AG10803 (cell line): ENCODE measurements at regions not wholly inside any gene's neighbourhood (a gene's known extent, or its start where the extent isn't known, plus 50 kb on each side); places are given as distances from the start of the nearest gene placed in this dataset.
A peak's percentile ranks its signal among the peaks of the same experiment; 100 is the strongest.

Experiments
- DNase-seq: peaks from one replicate; pipeline ENCODE4 v3.0.0; 2010; ENCODE audit warnings: low read depth
- H3K4me3 ChIP-seq: 2 replicates; pipeline ENCODE4 v1.5.1; 2011; ENCODE audit warnings: mild to moderate bottlenecking, low read length, control low read depth
- CTCF ChIP-seq: conservative IDR thresholded peaks from 2 replicates; pipeline ENCODE4 v1.5.1; 2011; ENCODE audit warnings: mild to moderate bottlenecking, low read length, control low read depth, inconsistent platforms

GRCh38 chr10:44161184-44161583 is 223.7 kb downstream of the CXCL12 start:
- no peak for TF ChIP-seq CTCF
- no peak overlapping the region for H3K4me3 ChIP-seq
- DNase-seq: no peak

GRCh38 chr10:44157574-44157973 is 227.3 kb downstream of the CXCL12 start:
- TF ChIP-seq CTCF: no peak
- H3K4me3 ChIP-seq: no peak overlapping the region
- no peak for DNase-seq

GRCh38 chr10:44154956-44155355 is 229.9 kb downstream of the CXCL12 start:
- peak; percentile 16 for DNase-seq
- H3K4me3 ChIP-seq: no peak overlapping the region
- no peak for TF ChIP-seq CTCF

GRCh38 chr10:44153918-44154670 is 230.8 kb downstream of the CXCL12 start:
- peak; percentile 66 for DNase-seq
- no peak for TF ChIP-seq CTCF

GRCh38 chr10:44143556-44143955 is 241.3 kb downstream of the CXCL12 start:
- TF ChIP-seq CTCF: no peak
- H3K4me3 ChIP-seq: no peak overlapping the region
- no peak for DNase-seq

More at GRCh38 chr10:44153918-44154670, 230.8 kb downstream of the CXCL12 start:
- H3K4me3 ChIP-seq: no peak overlapping the region

- TF ChIP-seq CTCF: no peak
- DNase-seq: peak; percentile 36
- no peak overlapping the region for H3K4me3 ChIP-seq
Observed at GRCh38 chr10:44132361-44133289, 252.3 kb downstream of the CXCL12 start.

GRCh38 chr10:44126291-44126717 is 258.6 kb downstream of the CXCL12 start:
- peak overlapping the region; percentile 13 for H3K4me3 ChIP-seq
- TF ChIP-seq CTCF: no peak
- no peak for DNase-seq
